CMK (cell line): ENCODE measurements at regions not wholly inside any gene's neighbourhood (a gene's known extent, or its start where the extent isn't known, plus 50 kb on each side); places are given as distances from the start of the nearest gene placed in this dataset.
A peak's percentile ranks its signal among the peaks of the same experiment; 100 is the strongest.

Experiments
- DNase-seq: peaks from one replicate; pipeline ENCODE4 v3.0.0-alpha.2; 2010; ENCODE audit warnings: low read depth

DNA sequence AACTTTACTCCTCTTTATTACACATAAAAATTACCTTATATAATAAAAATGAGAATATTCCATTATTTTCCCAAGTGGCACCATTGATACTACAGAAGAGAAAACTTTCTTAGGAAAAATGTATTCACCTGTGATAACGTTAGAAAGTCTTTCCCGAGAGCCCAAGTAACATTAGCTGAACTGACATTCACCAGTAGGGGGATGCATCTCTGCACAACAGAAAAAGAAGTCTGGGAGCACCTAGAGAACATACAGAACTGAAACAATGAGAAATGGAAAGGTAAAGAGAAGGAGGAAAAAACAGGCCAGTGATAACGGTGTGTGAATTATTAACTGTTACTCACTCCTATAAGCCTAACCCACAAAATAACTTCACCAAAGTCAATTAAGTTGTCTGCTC, 423.3 kb downstream of the CENPC start:
- no peak for DNase-seq

DNA sequence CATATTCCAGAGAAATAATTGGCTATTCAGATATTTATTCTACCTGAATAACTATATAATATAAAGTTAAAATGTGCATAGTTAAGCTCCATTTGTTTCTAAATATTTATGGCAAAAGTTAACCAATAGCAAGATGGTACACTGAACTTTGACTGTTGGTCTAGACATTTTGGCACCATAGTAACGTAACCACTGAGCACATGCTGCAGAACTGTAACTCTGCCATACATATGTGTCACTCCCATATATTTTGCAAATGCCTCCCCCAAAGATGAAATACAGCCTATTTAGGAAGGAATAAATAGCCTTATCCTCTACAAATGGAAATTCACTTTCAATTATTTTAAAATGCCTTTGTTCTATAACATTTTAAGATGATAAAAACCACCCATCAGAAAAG, 424.9 kb downstream of the CENPC start:
- no peak for DNase-seq

DNA sequence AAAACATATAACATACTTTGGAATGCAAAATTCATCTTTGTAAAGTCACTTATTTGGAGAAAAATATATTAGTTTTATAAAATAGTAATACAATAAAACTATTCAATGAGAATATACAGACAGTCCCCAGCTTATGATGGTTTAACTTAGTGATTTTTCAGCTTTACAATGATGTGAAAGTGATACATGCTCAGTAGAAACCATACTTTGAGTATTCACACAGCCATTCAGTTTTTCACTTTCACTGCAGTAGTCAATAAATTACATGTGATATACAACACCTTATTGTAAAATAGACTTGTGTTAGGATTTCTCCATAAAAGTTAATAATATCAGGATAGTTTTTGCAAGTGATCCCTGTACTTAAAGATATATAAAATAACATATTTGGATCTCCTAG, 436.0 kb downstream of the CENPC start:
- DNase-seq: no peak

DNA sequence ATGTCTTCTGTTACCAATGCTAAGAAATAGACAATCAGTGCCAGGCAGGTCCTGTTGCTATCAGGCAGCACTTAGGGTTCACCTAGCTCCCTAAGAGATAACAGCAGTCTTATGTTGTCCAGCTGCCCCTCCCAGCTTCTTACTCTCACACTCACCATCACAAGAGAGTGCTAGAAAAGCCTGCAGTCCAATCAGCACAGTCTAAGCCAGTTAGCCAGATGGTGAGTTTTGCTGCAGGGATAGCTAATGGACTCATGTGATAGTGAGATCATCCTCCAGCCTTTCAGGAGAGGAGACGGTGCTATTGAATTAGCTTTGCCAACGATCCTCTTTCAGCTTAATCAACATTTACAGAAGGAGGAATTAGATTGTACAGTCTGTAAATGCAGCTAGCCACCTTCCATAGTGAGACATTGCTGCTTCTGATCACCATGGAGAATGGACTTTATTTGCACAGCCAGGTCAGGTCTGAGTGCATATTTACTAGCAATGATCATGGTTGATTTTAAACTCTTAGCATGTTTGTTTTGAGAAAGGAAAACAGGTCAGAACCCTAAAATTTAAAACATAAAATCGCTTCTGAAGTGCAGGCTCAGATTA, 438.3 kb downstream of the CENPC start:
- DNase-seq: no peak

DNA sequence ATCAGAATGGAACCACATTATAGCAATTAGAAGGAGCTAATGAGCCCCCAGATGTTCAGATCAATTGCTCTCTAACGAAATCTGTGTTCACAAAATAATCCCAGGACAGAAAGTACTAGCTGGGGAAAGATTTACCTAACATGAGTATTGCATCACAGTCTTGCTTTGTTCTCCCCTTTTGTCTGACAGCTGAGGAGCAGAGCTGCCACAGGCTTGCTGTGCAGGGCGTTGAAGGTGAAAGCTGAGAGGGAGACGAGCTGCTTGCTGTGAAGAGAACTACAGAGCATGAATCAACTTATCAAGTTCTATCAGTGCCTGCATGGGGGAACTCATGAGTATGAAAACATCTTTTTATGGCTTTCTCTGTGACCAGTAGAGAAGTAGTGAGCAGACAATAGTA, 441.2 kb downstream of the CENPC start:
- no peak for DNase-seq

DNA sequence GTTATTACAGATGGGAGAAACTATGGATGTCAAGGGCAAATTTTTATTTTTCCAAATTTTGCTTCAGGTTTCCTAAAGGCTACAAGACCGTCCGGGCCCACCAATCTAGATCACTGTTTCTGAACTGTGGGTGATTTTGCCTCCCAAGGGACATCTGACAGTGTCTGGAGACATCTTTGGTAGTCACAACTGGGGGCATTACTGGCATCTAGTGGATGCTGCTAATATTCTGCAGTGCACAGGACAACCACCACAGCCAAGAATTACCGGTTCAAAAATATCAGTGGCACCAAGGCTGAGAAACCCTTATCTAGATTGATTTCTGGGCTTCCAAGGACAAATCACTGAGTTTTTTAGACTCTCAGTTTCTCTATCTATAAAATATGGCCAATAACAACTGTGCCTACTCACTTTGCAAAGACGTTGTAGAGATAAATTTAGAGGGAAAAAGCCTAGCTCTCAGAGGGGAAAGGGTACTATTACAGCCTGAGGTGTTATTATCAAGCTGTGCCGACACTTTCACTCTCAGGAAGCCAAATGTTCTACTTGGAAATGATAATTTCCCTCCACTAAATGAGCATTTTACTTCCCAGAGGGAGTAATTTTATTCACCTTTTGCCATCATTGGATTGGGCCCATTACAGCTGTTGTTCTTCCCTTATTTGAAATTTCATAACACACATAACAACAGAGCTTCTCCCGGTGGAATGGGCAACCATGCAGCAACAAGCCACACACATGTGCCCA, 442.1 kb downstream of the CENPC start:
- DNase-seq: no peak

DNA sequence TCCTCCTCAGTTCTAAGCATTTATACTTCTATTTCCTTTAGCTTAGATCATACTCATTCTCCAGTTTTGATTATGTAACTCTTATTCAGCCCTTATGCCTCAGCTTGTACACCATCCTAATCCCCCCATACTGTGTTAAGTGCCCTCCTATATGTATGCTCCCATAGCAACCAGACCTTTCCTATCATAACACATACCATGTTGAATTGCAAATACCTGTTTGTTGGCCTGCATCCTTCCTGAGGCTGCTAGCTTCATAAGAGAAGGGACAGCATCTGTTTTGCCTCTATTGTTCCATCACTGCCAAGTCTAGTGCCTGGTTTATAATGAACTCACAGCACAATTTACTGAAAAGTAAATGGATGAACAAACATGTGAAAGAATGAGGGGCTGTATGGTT, 443.7 kb downstream of the CENPC start:
- no peak for DNase-seq

DNA sequence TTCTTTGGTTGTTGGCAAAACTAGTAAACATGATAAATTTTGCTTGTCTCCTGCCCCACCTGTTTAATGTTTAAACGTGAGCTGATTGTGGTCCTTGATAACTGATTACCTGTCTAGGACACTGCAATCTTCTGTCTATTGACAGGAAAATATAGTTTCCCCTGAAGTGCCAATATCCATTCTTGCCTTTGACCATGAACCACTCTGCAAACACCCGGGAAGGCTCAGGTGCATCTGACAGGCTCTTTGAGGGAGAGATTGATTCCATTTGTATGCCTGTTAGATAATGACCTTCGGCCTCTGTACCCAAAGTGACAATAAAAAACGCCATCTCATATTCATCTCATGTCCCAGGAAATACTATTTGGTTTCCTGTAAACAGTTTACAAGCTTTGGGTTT, 453.0 kb downstream of the CENPC start:
- DNase-seq: no peak

DNA sequence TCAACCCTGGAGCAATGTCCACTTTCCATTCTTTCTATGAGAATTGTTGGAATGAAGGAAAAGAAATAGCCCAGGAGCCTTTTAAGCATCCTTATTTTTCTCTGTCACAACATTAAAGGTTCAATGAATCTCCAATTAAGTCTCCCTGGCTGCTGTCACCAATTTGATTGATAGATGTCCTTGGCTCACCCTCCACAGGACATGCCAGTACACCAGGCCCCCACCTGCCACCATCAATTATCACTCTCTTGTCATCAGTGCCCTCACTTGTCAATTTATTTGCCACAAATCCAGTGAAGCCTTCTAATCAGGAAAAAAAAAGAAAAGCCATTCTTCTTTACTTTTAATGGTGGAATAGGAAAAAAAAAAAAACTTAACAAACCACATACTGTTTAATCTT, 453.6 kb downstream of the CENPC start:
- DNase-seq: no peak

DNA sequence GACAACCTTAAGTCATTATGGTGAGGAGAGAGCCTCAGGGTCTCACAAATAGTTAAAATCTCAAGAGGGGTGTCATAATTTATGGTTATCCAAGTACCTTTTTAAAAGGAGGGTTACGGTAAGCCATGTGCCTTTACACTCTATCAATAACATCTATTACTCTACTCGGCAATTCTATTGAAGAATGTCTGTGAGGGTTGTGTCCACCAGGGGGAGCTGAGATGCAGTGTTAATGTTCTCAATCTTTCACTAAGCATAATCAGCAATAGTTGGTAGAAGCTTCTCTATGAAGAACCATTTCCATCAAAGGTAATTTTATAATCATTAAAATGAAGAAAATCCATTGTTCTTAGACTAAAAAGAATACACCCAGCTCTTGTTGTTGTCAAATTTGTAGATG, 457.4 kb downstream of the CENPC start:
- peak; percentile 38 for DNase-seq

DNA sequence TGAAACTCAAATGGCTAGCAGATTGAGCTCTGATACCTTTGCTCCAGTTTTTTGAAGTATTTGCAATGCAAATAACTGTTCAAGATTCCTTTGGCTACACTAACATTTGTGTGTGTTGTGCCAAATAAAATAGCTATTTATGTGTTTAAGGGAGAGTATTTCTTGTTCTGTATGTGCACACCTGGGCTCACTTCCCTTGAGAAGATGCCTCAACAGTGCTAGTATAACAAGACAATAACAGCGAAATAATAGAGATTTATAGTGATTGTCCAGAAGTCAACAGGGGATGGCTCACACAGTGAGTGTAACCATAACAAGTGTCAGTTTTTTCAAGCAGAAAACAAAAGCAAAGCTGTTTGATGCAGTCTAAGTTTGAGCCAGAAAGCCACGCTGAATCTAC, 460.5 kb downstream of the CENPC start:
- DNase-seq: no peak

DNA sequence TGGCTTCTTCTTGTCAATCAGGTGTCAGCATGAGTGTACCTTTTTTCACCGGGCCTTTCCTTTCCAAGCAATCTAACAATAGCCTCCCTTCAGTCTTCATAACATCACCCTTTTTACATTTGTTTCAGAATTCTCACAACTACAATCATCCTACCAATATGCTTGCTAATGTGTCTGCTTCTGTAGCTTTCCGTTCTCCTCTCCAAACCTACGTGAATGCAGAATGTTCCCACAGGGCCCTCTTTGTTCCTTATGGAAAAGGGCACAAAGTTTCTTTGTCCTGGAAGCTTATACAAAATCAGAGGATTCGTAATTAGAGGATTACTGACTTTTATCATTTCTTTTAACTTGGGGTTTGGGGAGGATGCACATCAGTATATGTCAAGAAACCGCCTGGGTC, 461.8 kb downstream of the CENPC start:
- no peak for DNase-seq

DNA sequence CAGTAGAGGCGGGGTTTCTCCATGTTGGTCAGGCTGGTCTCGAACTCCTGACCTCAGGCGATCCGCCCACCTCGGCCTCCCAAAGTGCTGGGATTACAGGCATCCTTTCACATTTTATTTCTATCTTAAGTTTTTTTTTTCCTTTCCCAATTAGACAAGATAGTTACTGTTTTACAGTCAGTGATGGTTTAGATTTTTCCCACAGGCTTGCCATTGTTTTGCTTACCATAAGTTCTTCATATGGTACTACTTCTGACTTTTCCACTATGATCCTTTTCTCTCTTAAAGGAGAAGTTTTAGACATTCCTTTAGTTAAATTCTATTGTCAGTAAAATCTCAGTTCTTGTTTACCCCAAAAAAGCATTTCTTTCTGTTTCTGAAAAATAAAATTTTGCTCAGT, 462.6 kb downstream of the CENPC start:
- no peak for DNase-seq

DNA sequence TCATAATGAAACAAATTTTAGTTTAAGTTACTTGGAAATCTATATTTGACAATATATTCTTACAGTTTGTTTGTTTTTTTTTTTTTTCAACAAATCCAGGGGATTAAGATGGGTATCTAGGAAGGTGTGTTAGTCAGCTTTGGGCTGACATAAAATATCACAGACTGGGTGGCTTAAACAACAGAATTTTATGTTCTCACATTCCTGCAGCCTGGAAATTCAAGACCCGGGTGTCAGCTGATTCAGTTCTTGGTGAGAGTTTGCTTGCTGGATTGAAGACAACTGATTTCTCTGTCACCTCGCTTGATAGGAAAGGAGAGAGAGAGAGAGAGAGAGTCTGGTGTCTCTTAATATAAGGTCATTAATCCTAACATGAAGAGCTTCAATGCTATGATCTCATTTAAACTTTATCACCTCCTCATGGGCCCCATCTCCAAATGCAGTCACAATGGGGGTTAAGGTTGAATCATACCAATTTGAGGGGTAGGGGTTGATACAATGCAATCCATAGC, 465.2 kb downstream of the CENPC start:
- DNase-seq: no peak

DNA sequence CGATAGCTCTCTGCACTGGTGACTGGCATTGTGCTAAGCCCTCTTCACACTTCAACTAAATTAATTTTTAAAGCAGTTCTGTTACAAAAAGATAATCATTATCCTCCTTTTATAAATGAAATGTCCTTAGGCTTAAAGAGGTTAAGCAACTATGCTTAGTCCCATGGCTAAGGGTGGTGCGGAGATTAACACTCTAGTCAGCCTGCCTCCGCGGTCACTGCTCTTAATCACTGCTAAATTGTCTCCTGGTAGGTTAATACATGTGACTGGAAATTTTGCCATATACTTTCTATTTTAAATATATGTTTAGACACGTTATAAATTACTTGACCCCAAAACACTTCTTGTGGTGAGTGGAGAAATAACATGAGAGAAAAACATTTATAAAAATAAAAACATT, 473.7 kb downstream of the CENPC start:
- no peak for DNase-seq

DNA sequence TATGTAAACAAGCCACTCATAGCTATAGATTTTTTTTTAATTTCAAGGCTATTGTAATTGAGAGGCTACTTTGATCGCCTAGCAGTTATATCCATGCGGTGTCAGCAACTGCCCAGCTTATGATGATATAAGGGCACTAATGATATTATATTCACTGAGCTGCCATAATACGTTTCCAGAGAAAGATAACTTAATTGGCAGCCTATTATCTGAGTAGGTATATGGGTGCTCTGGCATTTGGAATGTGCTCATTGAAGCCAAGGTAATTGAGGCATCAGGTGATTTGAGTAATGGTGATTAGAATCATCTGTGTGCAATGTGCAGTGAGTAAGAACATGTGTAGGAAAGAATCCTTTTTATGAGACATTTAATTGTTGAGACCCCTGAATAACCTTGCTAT, 490.0 kb downstream of the CENPC start:
- DNase-seq: no peak

DNA sequence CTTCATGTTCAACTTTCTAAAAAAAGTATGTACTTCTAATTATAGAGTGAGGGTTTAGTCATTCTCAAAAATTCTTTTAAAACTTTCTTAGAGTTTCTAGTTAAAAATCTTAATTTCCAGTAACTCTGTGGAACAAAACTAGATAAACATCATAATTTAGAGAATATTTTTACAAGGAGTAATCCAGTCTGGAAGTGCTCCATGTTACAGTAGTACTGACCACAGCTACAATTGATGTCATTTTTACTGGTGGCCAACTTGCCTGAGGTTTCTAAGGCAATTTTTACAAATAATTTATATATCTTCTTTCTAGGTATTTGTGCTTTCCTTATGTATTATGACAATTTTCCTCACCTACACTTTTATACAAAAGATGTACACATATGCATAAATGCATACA, 490.4 kb downstream of the CENPC start:
- no peak for DNase-seq

DNA sequence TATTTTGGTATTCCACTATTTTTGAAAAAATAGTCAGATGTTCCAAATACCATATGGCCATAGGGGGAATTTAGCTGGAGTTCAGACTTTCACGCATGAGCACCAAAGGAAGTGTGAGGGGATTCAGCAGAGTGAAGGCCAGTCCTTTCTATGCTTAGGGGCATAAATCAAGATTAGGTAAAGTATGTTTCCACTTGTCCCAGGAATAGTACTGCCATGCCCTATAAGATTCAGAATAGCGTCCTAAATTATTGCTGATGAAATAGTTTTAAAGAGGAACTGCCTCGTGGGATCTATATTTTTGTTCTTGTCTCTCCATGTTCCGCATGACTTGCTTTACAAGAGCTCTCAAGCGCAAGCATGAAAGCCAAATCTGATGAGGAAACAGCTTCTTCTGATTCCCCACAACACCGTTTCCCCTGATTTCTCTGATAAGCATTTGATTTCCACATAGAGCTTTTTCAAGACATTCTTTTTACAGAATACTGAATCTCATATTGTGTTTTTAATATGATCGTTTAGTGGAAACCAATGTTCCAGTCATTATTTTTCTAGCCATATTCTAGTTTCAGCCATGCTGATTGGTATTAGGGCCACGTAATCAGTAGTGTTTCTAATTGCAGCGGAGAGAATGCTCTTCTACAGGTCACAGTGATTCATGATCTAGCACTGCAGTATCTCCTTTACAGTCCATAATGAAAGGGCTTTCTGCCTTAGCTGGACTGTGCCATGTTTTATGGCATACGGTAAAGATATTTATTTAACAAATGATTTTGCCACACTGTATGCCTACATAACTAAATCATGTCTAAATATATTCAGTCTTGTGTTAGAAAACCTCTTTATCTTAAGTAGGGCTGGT, 492.3 kb downstream of the CENPC start:
- DNase-seq: no peak

DNA sequence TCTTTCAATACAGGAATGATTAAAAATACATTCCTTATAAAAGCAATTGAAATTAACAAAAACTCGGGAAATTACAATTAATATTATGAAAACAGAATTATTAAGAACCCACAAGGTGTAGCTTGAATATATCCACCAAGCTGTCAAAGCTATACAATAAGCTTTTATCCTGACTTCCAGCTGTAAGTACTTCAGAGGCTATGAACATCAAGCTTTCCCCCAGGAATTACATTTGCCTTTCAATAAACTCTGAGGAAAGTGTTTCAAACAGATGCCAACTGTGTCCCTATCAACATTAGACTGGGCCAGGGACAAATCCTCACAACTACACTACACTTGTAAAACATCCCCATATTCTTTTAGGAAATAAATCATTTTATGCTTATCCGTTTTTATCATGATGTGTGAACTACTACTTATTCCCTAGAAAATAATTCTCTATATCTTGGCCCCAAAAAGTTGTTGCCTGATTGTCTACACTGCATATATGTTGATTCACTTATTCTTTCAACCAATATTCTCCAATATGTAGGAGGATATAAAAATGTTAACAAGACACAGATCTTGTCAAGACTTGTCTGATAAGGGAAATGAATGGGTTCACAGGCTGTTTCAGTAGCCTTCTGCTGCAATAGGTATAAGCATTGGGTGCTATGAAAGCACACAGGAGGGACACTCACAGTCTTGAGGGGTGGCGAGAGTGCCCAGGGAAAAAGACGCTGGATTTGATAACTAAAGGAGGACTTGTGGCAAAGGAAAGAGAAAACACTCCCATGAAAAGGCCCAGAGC, 494.1 kb downstream of the CENPC start:
- DNase-seq: no peak

DNA sequence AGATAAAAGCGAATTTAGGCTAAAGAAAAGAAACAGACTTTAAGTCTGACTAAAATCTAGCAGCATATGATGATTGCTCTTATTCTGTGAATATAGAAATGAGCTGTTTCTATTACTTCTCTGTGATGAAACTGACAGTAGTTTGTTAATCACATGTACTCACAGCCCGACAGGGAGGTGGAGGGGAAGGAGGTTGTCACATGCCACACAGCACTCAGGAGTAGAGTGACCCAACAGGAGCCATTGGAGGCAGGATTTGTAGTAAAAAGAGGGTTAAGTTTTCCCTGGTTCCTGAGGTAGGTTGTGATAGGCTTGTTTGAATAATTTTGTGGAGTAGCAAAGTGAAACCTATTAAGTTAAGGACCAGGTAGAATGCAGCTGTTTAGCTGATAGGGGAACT, 495.9 kb downstream of the CENPC start:
- DNase-seq: no peak

DNA sequence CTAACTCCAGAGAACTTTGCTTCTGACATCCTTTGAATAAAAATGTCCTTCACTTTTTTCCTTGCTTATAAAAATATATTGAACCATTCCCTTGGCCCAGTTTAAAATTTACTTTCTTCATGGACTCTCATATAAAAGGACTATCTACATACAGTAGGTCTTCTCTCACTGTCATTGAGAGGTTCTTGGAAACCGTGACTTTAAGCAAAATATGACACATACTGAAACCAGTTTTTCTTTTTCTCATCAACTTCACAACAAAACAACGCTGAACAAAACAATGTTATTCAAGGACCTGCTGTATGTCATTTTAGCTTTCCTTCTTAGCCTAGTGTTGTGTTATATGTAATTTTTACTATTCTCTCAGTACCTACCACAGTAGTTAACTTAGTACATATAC, 496.8 kb downstream of the CENPC start:
- DNase-seq: no peak

DNA sequence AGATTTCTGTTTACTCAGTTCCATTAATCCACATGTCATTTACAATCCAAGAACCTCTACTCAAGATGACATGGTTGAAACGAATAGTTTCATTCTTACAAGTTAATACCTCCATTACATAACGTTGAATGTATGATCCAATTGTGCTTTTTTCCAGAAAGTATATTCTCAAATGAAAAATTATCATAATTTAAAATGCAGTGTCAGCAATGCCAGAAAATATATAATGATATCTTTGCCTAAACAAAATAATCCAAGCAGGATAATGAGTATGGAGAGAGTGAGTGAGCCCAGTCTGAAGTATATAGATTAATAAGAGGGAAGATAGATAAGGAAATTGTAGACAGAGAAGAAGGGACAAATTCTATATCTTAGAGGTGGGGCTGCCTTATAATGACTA, 505.0 kb downstream of the CENPC start:
- no peak for DNase-seq
